ENCODE measurements at regions not wholly inside any gene's neighbourhood (a gene's known extent, or its start where the extent isn't known, plus 50 kb on each side); places are given as distances from the start of the nearest gene placed in this dataset.

GRCh38 chr6:167505199-167505598 is 180.3 kb downstream of the TTLL2 start:
- ATAC-seq, result no peak
- in situ Hi-C loops (cut with MboI), result no loop called here
- intact Hi-C loops (cut with micrococcal nuclease), result no loop called here
- Histone ChIP-seq H3K4me1 (replicated peaks in 1 of 2; ENCODE audit: control insufficient read depth in 2 of 2, insufficient read depth in 2 of 2, low read length in 2 of 2) (0 out of 5 replicates have a peak, but pooled peaks cover 0 to 2% of the 10 kb centered on the region in 2 experiments), H4K20me1 (replicated peaks; ENCODE audit: control insufficient read depth, insufficient read depth, low read length) (peaks cover 3% of the 10 kb centered on the region; the same call in 1 of the 2 replicates), H3K4me2 (ENCODE audit: insufficient read depth, low read length) (no peak overlapping the region), H3K9ac (ENCODE audit: insufficient read depth in 1 of 2, low read depth in 2 of 2, low read length in 2 of 2) (no peak overlapping the region), H3K79me2 (ENCODE audit: control insufficient read depth, insufficient read depth, low read length) (no peaks in the 10 kb centered on the region), H3K36me3 (ENCODE audit: control insufficient read depth, insufficient read depth, low read length) (no peaks in the 10 kb centered on the region), H3K27ac (ENCODE audit: extremely low read depth, low read depth, low read length) (no peak overlapping the region), H3K9me3 (replicated peaks; ENCODE audit: control insufficient read depth, insufficient read depth, low read depth, low read length) (no peaks in the 10 kb centered on the region), H2AFZ (ENCODE audit: low read depth, low read length) (no peak overlapping the region), H3K27me3 (ENCODE audit: control insufficient read depth in 2 of 2, insufficient read depth in 2 of 2, low read length in 2 of 2) (peaks cover 24 to 75% of the 10 kb centered on the region in 2 experiments), H3K9me1 (ENCODE audit: control insufficient read depth, insufficient read depth, low read length) (no peaks in the 10 kb centered on the region), H3K4me3 (no peak overlapping the region)
- TF ChIP-seq NFYB (IDR thresholded peaks at IDR 0.05; ENCODE audit: extremely low read depth, insufficient read length), result no peak
- 0 out of 2 replicates have a peak, but pooled peaks have one; percentile 18 for TF ChIP-seq CEBPB (tag; IDR thresholded peaks at IDR 0.05)
- TF ChIP-seq, protein P1, sequence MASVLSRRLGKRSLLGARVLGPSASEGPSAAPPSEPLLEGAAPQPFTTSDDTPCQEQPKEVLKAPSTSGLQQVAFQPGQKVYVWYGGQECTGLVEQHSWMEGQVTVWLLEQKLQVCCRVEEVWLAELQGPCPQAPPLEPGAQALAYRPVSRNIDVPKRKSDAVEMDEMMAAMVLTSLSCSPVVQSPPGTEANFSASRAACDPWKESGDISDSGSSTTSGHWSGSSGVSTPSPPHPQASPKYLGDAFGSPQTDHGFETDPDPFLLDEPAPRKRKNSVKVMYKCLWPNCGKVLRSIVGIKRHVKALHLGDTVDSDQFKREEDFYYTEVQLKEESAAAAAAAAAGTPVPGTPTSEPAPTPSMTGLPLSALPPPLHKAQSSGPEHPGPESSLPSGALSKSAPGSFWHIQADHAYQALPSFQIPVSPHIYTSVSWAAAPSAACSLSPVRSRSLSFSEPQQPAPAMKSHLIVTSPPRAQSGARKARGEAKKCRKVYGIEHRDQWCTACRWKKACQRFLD (CRISPR knock-in tag; IDR thresholded peaks at IDR 0.05), result no peak
- no peak for TF ChIP-seq TBL1XR1 (IDR thresholded peaks at IDR 0.05; ENCODE audit: low read length in 2 of 2)
- TF ChIP-seq ETV1 (tag; conservative IDR thresholded peaks at IDR 0.05; ENCODE audit: low read depth), result no peak
- no peak for TF ChIP-seq SIRT6 (IDR thresholded peaks at IDR 0.05; ENCODE audit: low read depth, low read length)
- DNase-seq (ENCODE audit: extremely low read depth in 1 of 4, low spot score in 3 of 4), result no peak
- 0% methylated on average over 6 of the region's 7 CpGs for WGBS (ENCODE audit: insufficient coverage, low coverage, missing lambda C conversion rate)
- FAIRE-seq, result no peak
- ChIA-PET CTCF (ENCODE audit: low intra/inter-chr PET ratio) (no interaction called here), POLR2A (interaction anchor here (0.6 kb wide), 1 partner anchor 273 kb away, joined by 3 read pairs; no protein-coding TSS in a partner anchor)
- no TSS peak for BruUV-seq (replicated peaks)
